GM19455 (cell line): ENCODE measurements at regions not wholly inside any gene's neighbourhood (a gene's known extent, or its start where the extent isn't known, plus 50 kb on each side); places are given as distances from the start of the nearest gene placed in this dataset.

Experiments
- ATAC-seq: cut with Tn5 transposase; IDR thresholded peaks from one replicate; pipeline ENCODE4 v1.9.1; 2021; ENCODE audit not compliant: unreplicated experiment

DNA sequence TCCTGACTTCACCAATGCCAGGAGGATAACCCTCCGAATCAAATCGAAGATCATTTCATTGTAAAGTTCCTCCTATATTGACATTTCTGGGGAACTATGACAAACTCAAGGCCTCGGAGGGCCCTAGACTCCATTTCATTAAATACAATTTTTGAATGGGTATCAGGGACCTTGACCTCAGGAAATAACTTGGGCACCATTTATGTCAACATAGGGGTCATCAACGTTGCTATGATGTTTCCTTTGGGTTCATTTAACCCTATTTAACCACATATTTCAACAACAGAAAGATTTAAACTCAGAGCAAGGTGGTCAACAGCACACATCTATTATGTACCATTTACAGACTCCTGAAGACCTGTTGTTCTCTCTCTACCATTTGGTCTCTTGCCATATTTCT is 395.1 kb downstream of the TRIML1 start:
- no peak for ATAC-seq

DNA sequence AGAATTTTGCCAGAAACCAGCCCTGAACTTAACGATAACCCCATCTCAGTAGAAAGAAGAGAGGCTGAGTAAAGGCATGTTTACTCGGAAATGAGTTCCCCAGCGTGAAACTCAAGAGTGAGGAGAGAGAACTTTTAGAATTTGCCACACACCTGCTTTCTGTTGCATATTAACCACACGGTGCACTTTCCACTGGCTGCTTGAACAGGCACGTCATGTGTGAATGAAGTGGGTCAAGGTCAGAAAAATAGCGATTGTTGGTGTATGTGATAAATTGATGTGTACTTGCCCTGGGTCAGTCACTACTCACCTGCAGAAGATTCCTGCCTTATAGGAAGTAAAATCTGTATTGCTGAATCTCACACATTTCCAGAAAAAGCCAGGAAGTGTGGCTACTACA is 395.7 kb downstream of the TRIML1 start:
- no peak for ATAC-seq

DNA sequence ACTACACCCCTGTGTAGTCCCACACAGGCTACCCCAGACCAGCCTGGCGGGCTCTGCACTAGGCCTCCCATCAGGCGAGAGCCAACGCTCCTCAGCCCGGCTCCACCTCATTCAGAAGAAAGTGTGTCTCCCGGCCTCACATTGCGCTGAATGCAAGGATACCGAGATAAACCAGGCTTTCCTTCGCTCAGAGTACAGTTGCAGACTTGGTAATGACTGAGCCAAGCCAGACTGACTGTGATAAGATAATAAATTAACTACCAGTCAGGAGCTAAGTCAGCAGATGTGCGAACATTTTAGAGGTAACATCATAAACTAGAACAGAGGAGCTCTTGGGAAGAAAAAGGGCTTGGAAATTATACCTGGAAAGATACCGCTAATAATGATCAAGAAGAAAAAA is 397.6 kb downstream of the TRIML1 start:
- ATAC-seq: no peak

DNA sequence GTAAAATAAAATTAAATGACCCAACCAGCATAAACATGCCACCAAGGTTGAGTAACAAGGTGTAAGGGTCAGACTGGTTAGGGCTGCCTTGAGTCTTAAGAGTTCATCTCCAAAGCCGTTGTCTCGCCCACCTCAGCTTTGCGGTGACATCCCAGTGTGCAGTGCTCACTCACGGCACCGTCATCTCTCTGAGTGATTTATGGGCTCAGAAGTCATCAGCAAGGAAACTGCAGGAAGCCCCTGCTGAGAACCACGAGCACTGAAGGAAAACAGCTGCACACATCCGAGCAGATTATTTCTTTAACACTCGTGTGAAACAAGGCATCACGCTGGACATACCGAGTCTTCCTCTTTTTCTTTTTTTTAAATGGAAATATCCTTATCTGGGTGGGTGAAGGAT is 411.1 kb downstream of the TRIML1 start:
- no peak for ATAC-seq

DNA sequence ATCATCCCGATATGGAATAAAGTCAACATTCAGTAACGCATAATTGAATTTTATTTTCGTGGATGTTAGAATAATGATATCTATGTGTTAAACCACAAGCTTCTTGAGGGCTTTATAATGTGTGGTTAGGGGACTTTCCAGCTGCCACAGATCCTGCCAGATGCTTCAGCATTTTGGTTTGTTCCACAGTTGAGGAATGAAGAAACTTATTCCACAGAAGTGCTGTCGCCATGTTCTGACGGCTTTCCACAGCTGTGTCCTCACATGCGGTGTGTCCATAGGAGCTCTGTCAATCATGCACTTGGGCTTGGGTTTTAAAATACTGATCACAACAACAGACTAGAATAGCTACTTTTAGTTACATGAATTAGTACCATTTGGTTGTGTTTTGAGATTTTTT is 411.9 kb downstream of the TRIML1 start:
- no peak for ATAC-seq

DNA sequence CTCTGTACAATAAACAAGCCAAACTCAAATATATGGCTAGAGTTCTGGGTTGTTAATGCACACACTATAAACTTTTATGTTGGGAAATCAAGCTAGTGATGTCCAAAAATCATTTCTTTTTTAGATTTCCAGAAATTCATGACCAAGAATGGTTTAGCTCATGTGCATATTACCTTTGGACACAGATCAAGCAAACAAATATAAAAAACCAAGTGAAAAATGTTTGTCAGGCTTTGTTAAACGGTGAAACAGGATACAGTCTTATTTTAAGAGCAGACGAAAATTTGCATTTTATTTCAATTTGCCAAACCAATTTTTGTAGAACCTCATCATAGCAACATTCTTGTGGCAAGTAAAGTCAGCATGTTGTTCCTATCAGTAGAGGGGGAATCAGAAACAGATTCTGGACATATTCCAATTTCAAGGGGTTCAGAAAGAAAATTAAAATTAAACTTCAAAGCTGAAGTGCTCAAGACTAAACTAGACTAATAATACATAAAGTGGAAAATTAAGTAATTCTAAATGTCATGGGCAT is 413.6 kb downstream of the TRIML1 start:
- ATAC-seq: no peak

DNA sequence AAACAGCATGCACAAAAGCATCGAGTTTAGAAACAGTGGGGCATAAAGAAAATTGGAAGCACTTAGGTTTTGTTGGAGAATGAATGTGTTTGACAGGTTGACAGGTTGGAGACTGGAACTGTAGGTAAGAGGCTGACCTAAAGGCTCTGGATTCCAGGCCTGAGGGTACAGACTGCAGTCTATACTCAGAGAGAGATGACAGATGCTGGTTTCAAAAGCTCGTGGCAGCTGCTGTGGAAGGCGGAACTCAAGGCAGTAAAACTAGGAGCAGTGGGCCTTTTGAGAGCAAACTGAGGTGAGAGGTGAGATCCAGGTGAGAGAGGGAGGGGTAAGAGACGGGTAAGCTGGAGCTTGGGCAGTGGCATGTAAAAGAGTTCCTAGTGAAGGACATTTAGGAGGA is 415.2 kb downstream of the TRIML1 start:
- no peak for ATAC-seq

DNA sequence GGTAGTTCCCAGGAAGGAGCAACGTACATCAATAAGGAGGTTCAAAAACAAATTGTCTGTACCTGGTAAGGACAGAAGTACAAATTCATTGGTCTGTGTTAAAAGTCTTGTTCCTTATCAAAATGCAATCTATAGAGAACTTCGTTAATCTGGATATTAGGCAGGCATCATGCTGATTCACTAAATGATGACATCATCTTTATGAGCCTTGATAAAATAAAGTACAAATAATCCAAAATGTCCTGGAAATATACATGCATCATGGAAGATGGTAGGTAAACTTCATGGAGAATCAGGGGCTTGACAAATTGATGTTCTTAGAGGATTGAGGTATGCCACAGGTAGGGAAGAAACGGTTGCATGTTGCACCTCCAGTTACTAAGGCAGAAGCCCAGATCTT is 433.9 kb downstream of the TRIML1 start:
- no peak for ATAC-seq

DNA sequence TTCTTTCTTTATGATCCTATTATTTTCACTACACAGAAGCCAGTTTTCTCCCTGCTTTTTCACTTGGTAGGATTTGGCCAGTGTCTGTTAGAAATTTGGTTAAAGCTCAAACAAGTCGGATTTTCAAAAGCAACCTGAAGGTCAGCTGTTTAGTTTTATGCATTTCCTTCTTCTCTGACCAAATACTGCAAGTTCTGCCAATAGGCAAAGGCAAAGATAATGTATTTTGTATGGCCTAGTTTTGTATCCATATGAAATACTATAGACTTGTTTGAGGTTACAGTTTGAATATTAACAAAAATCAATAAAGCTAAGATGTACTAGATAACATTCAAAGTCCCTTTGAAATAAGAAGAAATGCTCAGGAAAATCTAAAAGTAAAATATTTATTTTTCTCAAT is 439.4 kb downstream of the TRIML1 start:
- no peak for ATAC-seq

DNA sequence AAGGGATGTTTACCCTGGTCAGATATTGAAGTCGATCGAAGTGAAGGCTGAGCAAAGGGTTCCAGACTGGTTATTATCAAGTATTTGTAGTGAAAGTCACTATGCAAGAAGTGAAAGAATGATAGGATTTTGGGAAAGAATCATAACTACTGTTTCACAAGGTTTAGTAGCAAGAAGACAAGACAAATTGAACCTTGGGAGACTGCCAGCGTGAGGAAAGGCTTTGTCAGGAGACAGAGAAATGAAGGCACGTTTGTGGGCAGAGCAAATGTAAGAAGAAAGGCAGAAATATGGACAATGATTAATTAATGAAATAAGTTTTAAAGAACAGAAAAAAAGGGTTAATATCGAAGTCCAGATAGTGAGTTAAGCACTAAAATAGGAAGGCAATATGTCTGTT is 456.8 kb downstream of the TRIML1 start:
- ATAC-seq: no peak

DNA sequence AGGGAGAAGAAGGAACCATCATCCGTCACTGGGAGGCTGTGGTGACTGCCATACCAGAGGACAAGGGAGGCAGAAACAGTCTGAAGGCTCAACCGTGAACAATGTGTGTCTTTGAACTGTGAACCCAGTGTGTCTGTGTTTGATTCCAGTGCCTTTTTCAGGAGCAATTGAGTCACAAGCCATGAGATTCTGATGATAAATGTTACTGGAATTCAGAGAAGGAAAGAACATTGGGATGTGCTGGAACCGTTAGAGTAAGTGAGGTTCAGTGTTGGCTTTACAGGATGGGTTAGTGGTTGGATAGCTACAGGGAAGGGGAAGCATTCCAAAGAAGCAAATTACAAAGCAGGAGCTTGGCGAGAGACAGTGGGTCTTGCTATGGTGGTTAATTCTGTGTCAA is 464.4 kb downstream of the TRIML1 start:
- ATAC-seq: no peak

DNA sequence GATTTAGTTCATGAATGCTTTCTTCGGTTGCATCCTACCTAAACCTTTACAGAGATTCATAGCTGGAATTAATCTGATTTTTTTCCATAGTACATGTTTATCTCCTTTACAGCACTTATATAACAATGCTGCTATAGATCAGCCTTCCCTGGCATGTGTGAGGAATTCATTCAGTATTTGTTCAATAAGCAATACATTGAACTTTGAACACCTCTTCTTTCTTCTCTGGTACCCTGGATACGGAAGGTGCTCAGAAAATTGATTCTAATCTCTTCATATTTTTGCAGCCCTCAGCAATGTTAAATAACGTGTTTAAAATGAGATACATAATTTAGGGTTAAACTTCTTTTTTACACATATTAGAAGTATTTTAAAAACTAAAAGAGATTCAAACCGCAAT is 467.4 kb downstream of the TRIML1 start:
- ATAC-seq: no peak

DNA sequence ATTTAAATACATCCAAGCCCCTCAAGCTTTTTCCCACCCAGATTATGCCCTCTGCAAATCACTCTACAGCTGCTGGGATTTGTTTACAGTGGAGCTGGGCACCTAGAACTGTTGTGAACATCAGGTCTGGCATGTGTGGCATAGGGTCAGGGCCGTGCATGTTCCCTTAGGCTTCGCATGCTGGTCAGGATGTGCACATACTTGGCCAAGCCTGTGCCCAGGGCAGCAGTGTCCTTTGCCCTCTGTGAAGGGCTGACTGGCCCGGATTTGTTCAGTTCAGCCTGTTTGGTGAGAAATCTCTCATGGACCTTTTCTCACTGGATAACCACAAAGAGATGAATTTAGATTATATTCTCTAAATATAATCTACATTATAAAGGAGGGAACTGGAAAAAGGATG is 471.9 kb downstream of the TRIML1 start:
- no peak for ATAC-seq

DNA sequence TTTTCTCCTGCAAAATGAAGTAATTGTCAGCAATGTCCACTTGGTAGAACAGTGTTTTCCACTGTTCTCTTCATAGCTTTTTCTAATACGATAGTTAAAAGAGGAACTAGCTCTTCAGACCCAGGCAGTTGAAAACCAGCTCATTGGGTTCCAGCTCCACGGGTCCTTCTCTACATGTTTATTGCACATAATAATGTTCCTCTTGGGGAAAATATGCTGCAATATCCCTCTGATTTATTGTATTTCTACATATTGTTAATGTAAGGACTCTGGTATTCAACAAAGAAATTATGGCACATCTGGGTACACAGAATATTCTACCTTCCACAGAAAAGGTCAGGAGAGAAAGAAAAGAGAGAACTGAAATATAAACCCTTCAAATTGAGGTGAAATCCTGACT is 473.4 kb downstream of the TRIML1 start:
- no peak for ATAC-seq

DNA sequence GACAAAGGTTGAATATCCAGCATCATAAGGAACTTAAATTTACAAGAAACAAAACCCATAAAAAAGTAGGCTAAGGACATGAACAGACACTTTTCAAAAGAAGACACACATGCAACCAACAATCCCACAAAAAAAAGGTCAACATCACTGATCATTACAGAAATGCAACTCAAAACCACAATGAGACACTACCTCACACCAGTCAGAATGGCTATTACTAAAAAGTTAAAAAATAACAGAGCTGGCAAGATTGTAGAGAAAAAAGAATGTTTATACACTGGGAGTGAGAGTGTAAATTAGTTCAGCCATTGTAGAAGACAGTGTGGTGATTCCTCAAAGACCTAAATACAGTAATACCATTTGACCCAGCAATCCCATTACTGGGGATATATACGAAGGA is 474.7 kb downstream of the TRIML1 start:
- ATAC-seq: no peak

DNA sequence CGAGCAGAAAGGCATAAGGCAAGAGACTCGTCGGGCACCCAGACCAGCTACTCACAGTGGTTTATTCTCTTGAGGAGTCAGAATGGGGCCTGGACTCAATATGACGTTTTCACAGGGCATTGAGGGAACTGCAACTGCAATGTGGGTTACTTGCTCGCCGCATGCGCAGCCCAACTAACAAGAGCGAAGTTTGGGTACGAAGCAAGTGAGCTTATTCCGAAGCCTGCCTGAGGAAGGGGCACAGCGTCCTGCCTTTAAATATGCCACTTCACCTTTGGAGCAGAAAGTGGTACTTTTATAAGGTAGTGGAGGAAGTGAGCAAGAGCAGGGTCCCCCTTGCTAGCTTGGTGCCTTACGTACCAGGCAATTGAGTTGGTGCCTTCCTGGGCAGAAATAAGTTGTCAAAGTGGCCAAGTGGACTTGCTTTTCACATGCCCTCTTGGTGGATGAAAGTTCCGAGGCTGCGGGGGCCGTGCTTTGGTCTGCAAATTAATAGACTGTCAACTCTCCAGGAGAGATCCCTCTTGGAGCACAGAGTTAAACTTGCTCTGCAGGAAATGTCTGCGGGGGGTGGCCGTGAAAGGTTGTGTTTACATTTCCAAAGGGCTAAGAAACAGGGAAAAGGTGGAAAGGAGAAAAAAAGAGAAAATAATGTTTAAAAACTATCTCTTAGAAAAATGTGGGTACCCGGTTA is 480.4 kb downstream of the TRIML1 start:
- ATAC-seq: no peak

DNA sequence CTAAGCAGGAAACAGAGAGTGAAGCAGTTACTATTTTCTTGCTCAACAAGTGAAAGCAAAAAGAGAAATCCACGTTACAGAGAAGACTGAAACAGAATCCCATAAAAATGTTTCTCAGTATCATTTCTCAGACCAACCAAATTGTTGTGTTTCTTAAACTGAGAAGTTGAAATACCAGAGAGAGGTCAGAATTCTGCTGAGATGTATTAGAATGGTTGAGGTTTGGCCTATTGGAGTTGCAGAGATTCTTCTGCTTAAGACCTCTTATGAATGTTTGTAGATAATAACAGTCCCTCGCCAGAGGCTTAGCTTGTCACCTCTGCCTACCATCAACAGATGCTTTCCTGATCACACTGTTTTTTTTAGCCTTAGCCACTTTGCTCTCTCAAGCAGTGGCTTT is 481.4 kb downstream of the TRIML1 start:
- no peak for ATAC-seq

DNA sequence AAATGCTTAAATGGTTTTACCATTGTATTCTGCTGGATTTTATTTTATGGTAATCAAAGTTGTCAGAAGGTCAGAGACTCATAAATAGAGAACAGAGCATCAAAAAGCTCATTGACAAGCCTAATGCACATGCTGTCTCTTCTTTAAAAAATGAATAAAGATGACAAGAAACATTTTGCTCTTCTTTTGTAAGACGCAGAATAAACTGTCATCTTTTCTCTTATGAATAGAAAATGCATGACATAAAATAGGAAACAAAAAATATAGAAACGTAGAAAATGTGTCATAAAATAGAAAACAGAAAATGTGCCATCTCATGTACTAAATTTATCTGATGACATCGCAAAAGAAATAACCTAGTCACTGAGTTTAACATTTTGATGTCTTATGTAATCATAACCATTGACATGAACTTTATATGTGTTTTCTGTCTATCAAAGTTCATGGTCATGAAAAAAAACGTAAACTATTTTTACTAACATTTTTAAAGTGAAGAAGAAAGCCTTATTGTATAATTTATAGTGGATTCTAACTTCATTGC is 484.1 kb downstream of the TRIML1 start:
- no peak for ATAC-seq

DNA sequence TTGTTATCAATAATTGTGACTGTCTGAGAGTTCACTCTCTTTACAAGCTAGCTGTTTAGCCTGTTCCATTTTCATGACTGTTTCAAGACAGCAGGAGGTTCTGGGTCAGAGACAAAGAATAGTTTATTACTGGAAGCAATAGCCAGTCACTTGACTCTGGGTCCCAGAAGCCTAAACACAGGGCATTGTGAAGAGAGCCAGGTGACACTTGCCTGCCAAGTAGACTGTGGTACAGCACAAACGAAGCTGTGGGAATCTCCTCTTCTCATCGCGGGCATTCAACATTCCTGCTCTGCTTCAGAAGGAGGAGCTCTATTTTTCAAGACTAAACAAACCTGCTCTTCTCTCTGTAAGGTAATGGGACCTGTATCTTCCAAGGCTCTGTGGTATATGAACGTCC is 485.1 kb downstream of the TRIML1 start:
- ATAC-seq: no peak

DNA sequence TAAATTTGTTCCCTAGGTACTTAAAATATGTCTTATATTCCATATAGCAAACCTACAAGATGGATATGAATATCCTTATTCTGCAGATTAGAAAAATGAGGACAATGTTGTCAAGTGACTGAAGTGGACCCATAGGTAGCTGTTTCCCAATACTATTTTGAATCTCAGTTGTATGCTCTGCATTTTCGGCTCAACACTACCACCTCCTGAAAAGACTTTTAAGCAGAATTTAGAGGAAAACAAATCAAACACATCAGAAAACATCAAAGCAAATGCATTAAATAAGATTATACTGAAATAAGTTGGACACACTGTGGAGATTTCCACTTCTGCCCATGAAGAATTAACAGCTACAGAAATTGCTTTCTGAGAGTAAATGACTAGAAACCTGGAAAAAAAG is 488.7 kb downstream of the TRIML1 start:
- no peak for ATAC-seq

DNA sequence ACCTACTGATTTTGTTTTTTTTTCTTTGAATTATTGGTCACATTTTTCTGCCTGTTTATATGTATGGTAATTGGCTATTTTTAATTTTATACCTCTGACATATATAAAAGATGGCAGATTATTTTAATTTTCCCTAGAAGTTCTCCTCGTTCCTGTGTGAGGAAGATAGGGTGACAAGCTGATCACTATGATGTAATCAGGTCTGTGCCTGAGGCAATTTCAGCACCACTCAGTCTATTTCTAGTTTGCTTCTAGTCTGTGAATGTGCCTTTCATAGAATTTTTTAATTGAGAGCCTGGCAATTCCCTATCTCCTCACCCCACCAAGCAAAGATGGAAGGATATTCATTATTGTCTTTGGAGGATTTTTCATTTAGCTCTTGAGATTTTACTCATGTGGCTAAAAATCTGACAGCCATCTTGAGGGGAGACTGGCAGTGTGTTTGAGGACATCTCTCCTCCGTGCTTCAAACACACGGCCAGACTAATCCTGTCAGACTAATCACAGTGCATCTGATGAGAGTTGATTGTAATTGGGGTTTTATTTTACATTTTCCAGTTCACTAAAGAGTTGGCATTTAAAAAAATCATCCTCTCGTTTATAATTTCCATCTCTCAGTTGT is 500.3 kb downstream of the TRIML1 start:
- no peak for ATAC-seq

DNA sequence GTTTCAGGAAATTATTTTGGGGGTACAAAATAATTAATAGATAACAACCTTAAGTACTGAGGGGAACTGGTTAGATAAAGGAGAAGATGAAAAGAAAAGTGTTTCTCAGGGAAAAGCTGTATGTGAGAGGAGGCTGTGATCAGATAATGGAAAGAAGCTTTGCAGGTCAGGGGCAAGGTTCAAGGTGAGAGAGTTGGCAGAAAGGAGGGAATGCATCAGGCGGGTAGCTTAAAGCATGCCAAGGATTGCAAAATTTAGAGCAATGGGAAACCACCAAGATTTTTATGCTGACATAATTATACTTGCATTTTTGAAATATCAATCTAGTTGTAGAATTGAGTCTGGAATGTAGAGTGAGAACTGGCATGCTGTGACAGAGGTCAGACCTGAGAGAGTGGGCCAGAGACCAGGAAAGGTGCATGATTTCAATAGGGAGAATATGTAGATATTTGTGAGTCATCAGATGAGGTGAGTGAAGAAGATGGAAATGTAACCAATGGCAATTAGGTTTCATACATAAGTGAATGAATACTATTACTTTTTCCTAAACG is 508.7 kb downstream of the TRIML1 start:
- ATAC-seq: no peak
